GM23338 (cell line): ENCODE measurements at regions not wholly inside any gene's neighbourhood (a gene's known extent, or its start where the extent isn't known, plus 50 kb on each side); places are given as distances from the start of the nearest gene placed in this dataset.

Experiments used
- ATAC-seq: fragments of 200-7000 bp; cut with Tn5 transposase; 3 replicates; pipeline ENCODE4 v1.9.1; 2020
- DNase-seq: peaks from one replicate; pipeline ENCODE4 v3.0.0-alpha.2; 2015; ENCODE audit warnings: low spot score
- H2AFZ ChIP-seq: fragments of 200-600 bp; sonication (generic); 2 replicates; pipeline ENCODE4 v1.8.0; 2016; ENCODE audit warnings: antibody characterized with exemption, mild to moderate bottlenecking, moderate library complexity
- H3F3A ChIP-seq: fragments of 200-600 bp; sonication (generic); replicated peaks from 2 replicates; pipeline ENCODE4 v1.8.0; 2017; ENCODE audit warnings: antibody characterized with exemption, mixed run types, low read depth
- H3K27ac ChIP-seq: fragments of 200-600 bp; sonication (generic); 2 replicates; pipeline ENCODE4 v1.6.1; 2016; ENCODE audit warnings: low read depth
- H3K27me3 ChIP-seq: fragments of 200-600 bp; sonication (generic); 2 replicates; pipeline ENCODE4 v1.8.0; 2016; ENCODE audit warnings: mild to moderate bottlenecking, mixed run types, moderate library complexity; ENCODE audit not compliant: insufficient read depth
- H3K36me3 ChIP-seq: fragments of 200-600 bp; sonication (generic); 2 replicates; pipeline ENCODE4 v1.8.0; 2016; ENCODE audit warnings: mild to moderate bottlenecking; ENCODE audit not compliant: insufficient read depth
- H3K4me1 ChIP-seq: fragments of 200-600 bp; sonication (generic); 2 replicates; pipeline ENCODE4 v1.8.0; 2016; ENCODE audit warnings: mild to moderate bottlenecking, moderate library complexity; ENCODE audit not compliant: insufficient read depth
- H3K4me2 ChIP-seq: fragments of 200-600 bp; sonication (generic); 2 replicates; pipeline ENCODE4 v1.7.1; 2017; ENCODE audit warnings: mixed run types
- H3K4me3 ChIP-seq: fragments of 200-600 bp; sonication (generic); 2 replicates; pipeline ENCODE4 v1.6.1; 2016; ENCODE audit warnings: mixed run types
- H3K79me2 ChIP-seq: fragments of 200-600 bp; sonication (generic); replicated peaks from 2 replicates; pipeline ENCODE4 v1.8.0; 2017; ENCODE audit warnings: mild to moderate bottlenecking; ENCODE audit not compliant: insufficient read depth
- H3K9me2 ChIP-seq: fragments of 200-600 bp; sonication (generic); 2 replicates; pipeline ENCODE4 v1.8.0; 2017; ENCODE audit not compliant: insufficient read depth
- H4K20me1 ChIP-seq: fragments of 200-600 bp; sonication (generic); replicated peaks from 2 replicates; pipeline ENCODE4 v1.8.0; 2017; ENCODE audit warnings: mild to moderate bottlenecking; ENCODE audit not compliant: insufficient read depth
- H3K27ac Mint-ChIP-seq: 2 replicates; pipeline ENCODE4 v1.8.0; 2020; ENCODE audit warnings: inconsistent platforms, mild to moderate bottlenecking, moderate library complexity, mixed read lengths
- H3K27me3 Mint-ChIP-seq: 3 replicates; pipeline ENCODE4 v1.8.0; 2022; ENCODE audit warnings: low read depth, mild to moderate bottlenecking, moderate library complexity, mixed read lengths, inconsistent platforms; ENCODE audit not compliant: insufficient read depth, poor library complexity
- H3K36me3 Mint-ChIP-seq: 3 replicates; pipeline ENCODE4 v1.8.0; 2021; ENCODE audit warnings: low read depth, mild to moderate bottlenecking, inconsistent platforms, moderate library complexity, mixed read lengths
- H3K4me1 Mint-ChIP-seq: 3 replicates; pipeline ENCODE4 v1.8.0; 2020; ENCODE audit warnings: mild to moderate bottlenecking, inconsistent platforms, mixed read lengths
- H3K4me3 Mint-ChIP-seq: 3 replicates; pipeline ENCODE4 v1.8.0; 2021; ENCODE audit warnings: moderate library complexity, mild to moderate bottlenecking, inconsistent platforms, mixed read lengths
- H3K9me3 Mint-ChIP-seq: 3 replicates; pipeline ENCODE4 v1.8.0; 2020; ENCODE audit warnings: moderate library complexity, mild to moderate bottlenecking, inconsistent platforms, mixed read lengths
- CREB1 ChIP-seq: fragments of 250-450 bp; sonication (Bioruptor Pico); IDR thresholded peaks from 2 replicates; pipeline ENCODE4 v1.5.0; 2020; ENCODE audit warnings: low read depth, mild to moderate bottlenecking, moderate library complexity
- EZH2 ChIP-seq: fragments of 200-600 bp; sonication (generic); IDR thresholded peaks from one replicate; pipeline ENCODE4 v1.8.0; 2017; ENCODE audit warnings: antibody characterized with exemption, mild to moderate bottlenecking, low read depth; ENCODE audit not compliant: unreplicated experiment
- EZH2phosphoT487 ChIP-seq: fragments of 200-600 bp; sonication (generic); IDR thresholded peaks from one replicate; pipeline ENCODE4 v1.8.1; 2018; ENCODE audit warnings: antibody characterized with exemption; ENCODE audit not compliant: unreplicated experiment
- JUNB ChIP-seq: IDR thresholded peaks from one replicate; pipeline ENCODE4 v1.6.1; 2016; ENCODE audit warnings: antibody characterized with exemption; ENCODE audit not compliant: unreplicated experiment
- NANOG ChIP-seq: IDR thresholded peaks from 2 replicates; pipeline ENCODE4 v1.6.1; 2016; ENCODE audit warnings: antibody characterized with exemption, borderline replicate concordance
- POLR2AphosphoS5 ChIP-seq: IDR thresholded peaks from 2 replicates; pipeline ENCODE4 v1.6.1; 2016; ENCODE audit warnings: antibody characterized with exemption, low read depth
- STAT1 ChIP-seq: IDR thresholded peaks from one replicate; pipeline ENCODE4 v1.6.1; 2016; ENCODE audit warnings: antibody characterized with exemption; ENCODE audit not compliant: unreplicated experiment
- ZNF114 ChIP-seq: fragments of 250-450 bp; sonication (Bioruptor Pico); IDR thresholded peaks from 2 replicates; pipeline ENCODE4 v1.5.0; 2020; ENCODE audit warnings: mild to moderate bottlenecking, moderate library complexity
- ZNF331 ChIP-seq: fragments of 250-450 bp; sonication (Bioruptor Pico); IDR thresholded peaks from 2 replicates; pipeline ENCODE4 v1.5.0; 2020; ENCODE audit warnings: low read depth, mild to moderate bottlenecking, moderate library complexity
- TF ChIP-seq, protein P1 (sequence below): IDR thresholded peaks from one replicate; pipeline ENCODE4 v1.6.1; 2018; ENCODE audit warnings: antibody characterized with exemption; ENCODE audit not compliant: unreplicated experiment
- TF ChIP-seq, protein P2 (sequence below): fragments of 250-450 bp; sonication (Bioruptor Pico); IDR thresholded peaks from 2 replicates; pipeline ENCODE4 v1.5.0; 2020; ENCODE audit warnings: mild to moderate bottlenecking, moderate library complexity
- TF ChIP-seq, protein P3 (sequence below), 2 experiments: fragments of 200-600 bp in 1 of 2; sonication (generic) in 1 of 2; conservative IDR thresholded peaks; 2 replicates each; pipeline versions ENCODE4 v1.5.1 to v1.6.1; 2016 to 2017; ENCODE audit warnings: antibody characterized with exemption in 2 of 2, low read depth in 2 of 2, mild to moderate bottlenecking in 2 of 2, moderate library complexity in 1 of 2

DNA sequence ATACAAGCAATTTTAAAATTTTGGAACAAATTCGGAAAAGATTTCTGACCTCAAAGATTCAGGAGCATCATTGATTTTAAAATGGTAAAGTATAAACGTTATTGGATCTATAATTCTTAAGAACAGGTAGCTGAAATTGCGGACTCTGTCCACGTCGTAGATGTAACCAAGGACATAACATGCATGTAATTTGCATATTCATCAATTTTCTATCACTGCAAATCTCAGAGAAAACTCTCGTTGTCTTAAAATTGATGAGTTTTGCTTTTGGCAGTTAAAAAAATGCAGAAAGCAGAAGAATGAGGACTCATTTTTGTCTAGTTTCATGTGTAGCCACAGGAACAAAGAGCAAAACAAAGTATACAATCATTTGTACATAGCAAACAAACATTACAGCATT, 1094.4 kb downstream of the SI start:
- DNase-seq (no peak), ATAC-seq (no peak)
- Mint-ChIP-seq H3K9me3 (0 out of 3 replicates have a peak, but pooled peaks cover 3% of the 10 kb centered on the region), H3K4me1 (no peaks in the 10 kb centered on the region), H3K4me3 (no peak overlapping the region), H3K27me3 (peaks cover 2% of the 10 kb centered on the region), H3K36me3 (peaks cover 2% of the 10 kb centered on the region; the same call in 1 of the 3 replicates), H3K27ac (no peak overlapping the region)
- TF ChIP-seq ZNF331 (CRISPR knock-in tag) (no peak), EZH2phosphoT487 (no peak)
- Histone ChIP-seq H3K9me2 (no peaks in the 10 kb centered on the region), H3K4me2 (no peak overlapping the region), H3F3A (no peaks in the 10 kb centered on the region), H2AFZ (no peak overlapping the region), H3K27me3 (no peaks in the 10 kb centered on the region), H3K36me3 (no peaks in the 10 kb centered on the region), H3K4me1 (no peaks in the 10 kb centered on the region), H3K79me2 (no peaks in the 10 kb centered on the region), H3K27ac (no peak overlapping the region), H4K20me1 (no peaks in the 10 kb centered on the region), H3K4me3 (no peak overlapping the region)

DNA sequence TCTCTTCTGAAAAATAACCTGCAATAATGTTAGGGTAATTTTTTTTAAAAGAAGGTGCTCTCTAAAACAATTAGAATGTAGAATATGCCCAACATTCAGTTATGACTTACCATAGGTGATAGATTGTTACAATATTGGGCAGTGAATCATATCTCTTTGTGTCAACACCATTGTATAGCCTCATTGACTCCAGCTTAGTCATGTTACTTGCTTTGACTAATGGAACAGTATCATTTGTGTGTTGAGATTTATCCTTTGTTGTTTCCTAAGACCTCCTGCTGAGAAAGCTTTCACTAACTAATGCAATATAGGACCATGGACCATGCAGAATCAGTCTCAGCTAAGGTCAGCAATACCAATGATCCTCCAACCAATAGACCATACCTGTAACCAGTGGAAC, 1106.4 kb downstream of the SI start:
- ATAC-seq = no peak
- no peak for TF ChIP-seq ZNF331 (CRISPR knock-in tag)
- no peak for TF ChIP-seq STAT1
- no peak for TF ChIP-seq POLR2AphosphoS5
- no peak for TF ChIP-seq NANOG
- TF ChIP-seq JUNB = no peak
- TF ChIP-seq CREB1 (CRISPR knock-in tag) = no peak
- TF ChIP-seq ZNF114 = no peak
- TF ChIP-seq, protein P1, sequence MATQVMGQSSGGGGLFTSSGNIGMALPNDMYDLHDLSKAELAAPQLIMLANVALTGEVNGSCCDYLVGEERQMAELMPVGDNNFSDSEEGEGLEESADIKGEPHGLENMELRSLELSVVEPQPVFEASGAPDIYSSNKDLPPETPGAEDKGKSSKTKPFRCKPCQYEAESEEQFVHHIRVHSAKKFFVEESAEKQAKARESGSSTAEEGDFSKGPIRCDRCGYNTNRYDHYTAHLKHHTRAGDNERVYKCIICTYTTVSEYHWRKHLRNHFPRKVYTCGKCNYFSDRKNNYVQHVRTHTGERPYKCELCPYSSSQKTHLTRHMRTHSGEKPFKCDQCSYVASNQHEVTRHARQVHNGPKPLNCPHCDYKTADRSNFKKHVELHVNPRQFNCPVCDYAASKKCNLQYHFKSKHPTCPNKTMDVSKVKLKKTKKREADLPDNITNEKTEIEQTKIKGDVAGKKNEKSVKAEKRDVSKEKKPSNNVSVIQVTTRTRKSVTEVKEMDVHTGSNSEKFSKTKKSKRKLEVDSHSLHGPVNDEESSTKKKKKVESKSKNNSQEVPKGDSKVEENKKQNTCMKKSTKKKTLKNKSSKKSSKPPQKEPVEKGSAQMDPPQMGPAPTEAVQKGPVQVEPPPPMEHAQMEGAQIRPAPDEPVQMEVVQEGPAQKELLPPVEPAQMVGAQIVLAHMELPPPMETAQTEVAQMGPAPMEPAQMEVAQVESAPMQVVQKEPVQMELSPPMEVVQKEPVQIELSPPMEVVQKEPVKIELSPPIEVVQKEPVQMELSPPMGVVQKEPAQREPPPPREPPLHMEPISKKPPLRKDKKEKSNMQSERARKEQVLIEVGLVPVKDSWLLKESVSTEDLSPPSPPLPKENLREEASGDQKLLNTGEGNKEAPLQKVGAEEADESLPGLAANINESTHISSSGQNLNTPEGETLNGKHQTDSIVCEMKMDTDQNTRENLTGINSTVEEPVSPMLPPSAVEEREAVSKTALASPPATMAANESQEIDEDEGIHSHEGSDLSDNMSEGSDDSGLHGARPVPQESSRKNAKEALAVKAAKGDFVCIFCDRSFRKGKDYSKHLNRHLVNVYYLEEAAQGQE = no peak
- TF ChIP-seq EZH2 = no peak
- TF ChIP-seq, protein P2, sequence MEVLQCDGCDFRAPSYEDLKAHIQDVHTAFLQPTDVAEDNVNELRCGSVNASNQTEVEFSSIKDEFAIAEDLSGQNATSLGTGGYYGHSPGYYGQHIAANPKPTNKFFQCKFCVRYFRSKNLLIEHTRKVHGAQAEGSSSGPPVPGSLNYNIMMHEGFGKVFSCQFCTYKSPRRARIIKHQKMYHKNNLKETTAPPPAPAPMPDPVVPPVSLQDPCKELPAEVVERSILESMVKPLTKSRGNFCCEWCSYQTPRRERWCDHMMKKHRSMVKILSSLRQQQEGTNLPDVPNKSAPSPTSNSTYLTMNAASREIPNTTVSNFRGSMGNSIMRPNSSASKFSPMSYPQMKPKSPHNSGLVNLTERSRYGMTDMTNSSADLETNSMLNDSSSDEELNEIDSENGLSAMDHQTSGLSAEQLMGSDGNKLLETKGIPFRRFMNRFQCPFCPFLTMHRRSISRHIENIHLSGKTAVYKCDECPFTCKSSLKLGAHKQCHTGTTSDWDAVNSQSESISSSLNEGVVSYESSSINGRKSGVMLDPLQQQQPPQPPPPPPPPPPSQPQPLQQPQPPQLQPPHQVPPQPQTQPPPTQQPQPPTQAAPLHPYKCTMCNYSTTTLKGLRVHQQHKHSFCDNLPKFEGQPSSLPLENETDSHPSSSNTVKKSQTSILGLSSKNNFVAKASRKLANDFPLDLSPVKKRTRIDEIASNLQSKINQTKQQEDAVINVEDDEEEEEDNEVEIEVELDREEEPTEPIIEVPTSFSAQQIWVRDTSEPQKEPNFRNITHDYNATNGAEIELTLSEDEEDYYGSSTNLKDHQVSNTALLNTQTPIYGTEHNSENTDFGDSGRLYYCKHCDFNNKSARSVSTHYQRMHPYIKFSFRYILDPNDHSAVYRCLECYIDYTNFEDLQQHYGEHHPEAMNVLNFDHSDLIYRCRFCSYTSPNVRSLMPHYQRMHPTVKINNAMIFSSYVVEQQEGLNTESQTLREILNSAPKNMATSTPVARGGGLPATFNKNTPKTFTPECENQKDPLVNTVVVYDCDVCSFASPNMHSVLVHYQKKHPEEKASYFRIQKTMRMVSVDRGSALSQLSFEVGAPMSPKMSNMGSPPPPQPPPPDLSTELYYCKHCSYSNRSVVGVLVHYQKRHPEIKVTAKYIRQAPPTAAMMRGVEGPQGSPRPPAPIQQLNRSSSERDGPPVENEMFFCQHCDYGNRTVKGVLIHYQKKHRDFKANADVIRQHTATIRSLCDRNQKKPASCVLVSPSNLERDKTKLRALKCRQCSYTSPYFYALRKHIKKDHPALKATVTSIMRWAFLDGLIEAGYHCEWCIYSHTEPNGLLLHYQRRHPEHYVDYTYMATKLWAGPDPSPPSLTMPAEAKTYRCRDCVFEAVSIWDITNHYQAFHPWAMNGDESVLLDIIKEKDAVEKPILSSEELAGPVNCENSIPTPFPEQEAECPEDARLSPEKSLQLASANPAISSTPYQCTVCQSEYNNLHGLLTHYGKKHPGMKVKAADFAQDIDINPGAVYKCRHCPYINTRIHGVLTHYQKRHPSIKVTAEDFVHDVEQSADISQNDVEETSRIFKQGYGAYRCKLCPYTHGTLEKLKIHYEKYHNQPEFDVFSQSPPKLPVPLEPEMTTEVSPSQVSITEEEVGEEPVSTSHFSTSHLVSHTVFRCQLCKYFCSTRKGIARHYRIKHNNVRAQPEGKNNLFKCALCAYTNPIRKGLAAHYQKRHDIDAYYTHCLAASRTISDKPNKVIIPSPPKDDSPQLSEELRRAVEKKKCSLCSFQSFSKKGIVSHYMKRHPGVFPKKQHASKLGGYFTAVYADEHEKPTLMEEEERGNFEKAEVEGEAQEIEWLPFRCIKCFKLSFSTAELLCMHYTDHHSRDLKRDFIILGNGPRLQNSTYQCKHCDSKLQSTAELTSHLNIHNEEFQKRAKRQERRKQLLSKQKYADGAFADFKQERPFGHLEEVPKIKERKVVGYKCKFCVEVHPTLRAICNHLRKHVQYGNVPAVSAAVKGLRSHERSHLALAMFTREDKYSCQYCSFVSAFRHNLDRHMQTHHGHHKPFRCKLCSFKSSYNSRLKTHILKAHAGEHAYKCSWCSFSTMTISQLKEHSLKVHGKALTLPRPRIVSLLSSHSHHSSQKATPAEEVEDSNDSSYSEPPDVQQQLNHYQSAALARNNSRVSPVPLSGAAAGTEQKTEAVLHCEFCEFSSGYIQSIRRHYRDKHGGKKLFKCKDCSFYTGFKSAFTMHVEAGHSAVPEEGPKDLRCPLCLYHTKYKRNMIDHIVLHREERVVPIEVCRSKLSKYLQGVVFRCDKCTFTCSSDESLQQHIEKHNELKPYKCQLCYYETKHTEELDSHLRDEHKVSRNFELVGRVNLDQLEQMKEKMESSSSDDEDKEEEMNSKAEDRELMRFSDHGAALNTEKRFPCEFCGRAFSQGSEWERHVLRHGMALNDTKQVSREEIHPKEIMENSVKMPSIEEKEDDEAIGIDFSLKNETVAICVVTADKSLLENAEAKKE = no peak
- TF ChIP-seq, protein P3, sequence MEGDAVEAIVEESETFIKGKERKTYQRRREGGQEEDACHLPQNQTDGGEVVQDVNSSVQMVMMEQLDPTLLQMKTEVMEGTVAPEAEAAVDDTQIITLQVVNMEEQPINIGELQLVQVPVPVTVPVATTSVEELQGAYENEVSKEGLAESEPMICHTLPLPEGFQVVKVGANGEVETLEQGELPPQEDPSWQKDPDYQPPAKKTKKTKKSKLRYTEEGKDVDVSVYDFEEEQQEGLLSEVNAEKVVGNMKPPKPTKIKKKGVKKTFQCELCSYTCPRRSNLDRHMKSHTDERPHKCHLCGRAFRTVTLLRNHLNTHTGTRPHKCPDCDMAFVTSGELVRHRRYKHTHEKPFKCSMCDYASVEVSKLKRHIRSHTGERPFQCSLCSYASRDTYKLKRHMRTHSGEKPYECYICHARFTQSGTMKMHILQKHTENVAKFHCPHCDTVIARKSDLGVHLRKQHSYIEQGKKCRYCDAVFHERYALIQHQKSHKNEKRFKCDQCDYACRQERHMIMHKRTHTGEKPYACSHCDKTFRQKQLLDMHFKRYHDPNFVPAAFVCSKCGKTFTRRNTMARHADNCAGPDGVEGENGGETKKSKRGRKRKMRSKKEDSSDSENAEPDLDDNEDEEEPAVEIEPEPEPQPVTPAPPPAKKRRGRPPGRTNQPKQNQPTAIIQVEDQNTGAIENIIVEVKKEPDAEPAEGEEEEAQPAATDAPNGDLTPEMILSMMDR (conservative IDR thresholded peaks at IDR 0.05; ENCODE audit: low read depth in 2 of 2) = no peak

More for the DNA sequence above, 1106.4 kb downstream of the SI start:
- no peaks in the 10 kb centered on the region for H3K79me2 ChIP-seq
- H3F3A ChIP-seq = no peaks in the 10 kb centered on the region
- H3K4me3 ChIP-seq = no peak overlapping the region
- Mint-ChIP-seq H3K4me1 (no peaks in the 10 kb centered on the region), H3K27me3 (no peaks in the 10 kb centered on the region), H3K4me3 (no peak overlapping the region), H3K9me3 (no peaks in the 10 kb centered on the region), H3K27ac (no peak overlapping the region), H3K36me3 (no peaks in the 10 kb centered on the region; the same call in 1 of the 3 replicates)
- no peaks in the 10 kb centered on the region for H3K27me3 ChIP-seq
- H2AFZ ChIP-seq = no peak overlapping the region
- H4K20me1 ChIP-seq = no peaks in the 10 kb centered on the region
- no peaks in the 10 kb centered on the region for H3K4me1 ChIP-seq
- no peak overlapping the region for H3K27ac ChIP-seq
- no peak overlapping the region for H3K4me2 ChIP-seq
- H3K9me2 ChIP-seq = peaks cover 4% of the 10 kb centered on the region; the same call in 1 of the 2 replicates
- no peaks in the 10 kb centered on the region for H3K36me3 ChIP-seq
- no peak for DNase-seq
